ENCODE measurements at regions not wholly inside any gene's neighbourhood (a gene's known extent, or its start where the extent isn't known, plus 50 kb on each side); places are given as distances from the start of the nearest gene placed in this dataset.
"Not testable (repeated sequence)": the region's sequence is repeated elsewhere in the genome, so short reads cannot be mapped to it uniquely, and the experiment has no call there.

- ATAC-seq (no peak), DNase-seq (no peak)
- intact Hi-C loops (cut with DNase I, micrococcal nuclease), result no loop called here
These were observed 110.2 kb upstream of the LHX1 start for GRCh38 chr17:36827081-36827480.

DNA sequence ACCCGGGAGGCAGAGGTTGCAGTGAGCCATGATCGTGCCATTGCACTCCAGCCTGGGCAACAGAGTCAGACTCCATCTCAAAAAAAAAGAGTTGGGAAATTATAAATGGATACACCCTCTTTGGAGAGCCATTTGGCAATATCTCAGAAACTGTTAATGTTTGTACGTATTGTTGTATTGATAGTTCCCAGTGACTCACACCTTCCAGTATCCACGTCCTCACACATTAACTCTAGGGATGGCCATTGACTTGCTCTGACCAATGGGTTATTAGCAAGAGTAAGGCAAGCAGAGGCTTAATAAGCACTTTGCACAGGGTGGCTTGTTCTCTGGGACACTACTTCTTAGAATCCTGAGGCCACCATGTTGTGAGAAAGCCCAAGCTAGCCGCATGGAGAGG, 107.6 kb upstream of the LHX1 start:
- ATAC-seq (no peak), DNase-seq (no peak)
- intact Hi-C loops (cut with DNase I, micrococcal nuclease), result no loop called here

DNA sequence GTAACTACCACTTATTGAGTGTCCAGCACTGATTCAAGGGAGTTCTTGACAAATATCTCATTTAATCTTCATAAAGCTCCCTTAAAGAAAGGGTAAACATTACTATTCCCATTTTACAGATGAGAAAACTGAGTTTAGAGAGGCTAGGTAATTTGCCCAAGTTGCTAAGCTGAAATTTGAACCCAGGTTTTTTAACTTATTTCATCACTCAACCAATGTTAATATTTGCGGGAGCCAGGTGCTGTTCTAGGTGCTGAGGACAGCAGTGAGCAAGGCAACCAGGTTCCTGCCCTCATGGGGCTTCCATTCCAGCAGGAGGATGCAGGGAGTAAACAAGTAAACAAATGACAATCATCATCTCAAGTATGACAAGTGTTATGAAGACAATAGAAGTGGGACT, 104.0 kb upstream of the LHX1 start:
- no peak for DNase-seq
- intact Hi-C loops (cut with DNase I, micrococcal nuclease), result no loop called here
- ATAC-seq, result no peak

- ATAC-seq (no peak), DNase-seq (no peak)
- intact Hi-C loops (cut with DNase I, micrococcal nuclease), result no loop called here
These were observed 102.2 kb upstream of the LHX1 start for GRCh38 chr17:36835036-36835435.

GRCh38 chr17:36837195-36837938, 99.9 kb upstream of the LHX1 start:
- intact Hi-C loops (cut with DNase I, micrococcal nuclease), result no loop called here
- DNase-seq, result no peak
- ATAC-seq, result no peak

- no peak for ATAC-seq
- no peak for DNase-seq
- intact Hi-C loops (cut with DNase I, micrococcal nuclease), result no loop called here
These were observed 99.4 kb upstream of the LHX1 start for GRCh38 chr17:36837939-36838272.

DNA sequence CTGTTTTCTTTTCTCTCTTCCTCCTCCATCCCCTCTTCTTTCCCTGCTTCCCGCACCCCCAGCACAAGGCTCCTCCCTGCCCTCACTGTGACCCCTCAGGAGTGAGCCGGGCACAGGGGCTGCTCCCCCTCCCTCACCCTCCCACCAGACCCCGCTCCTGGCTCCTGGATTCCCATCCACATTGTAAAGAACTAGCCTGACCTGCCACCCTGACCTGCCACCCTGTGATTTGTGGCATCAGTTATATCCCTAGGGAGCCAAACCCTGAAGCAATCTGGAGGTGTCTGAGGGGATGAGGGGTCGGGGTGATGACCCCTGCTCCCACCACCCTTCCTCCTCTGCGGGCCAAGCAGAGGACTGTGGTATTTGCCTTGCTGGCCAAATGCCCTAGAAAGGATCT, 98.0 kb upstream of the LHX1 start:
- intact Hi-C loops (cut with DNase I, micrococcal nuclease), result no loop called here
- no peak for ATAC-seq
- DNase-seq, result no peak

DNA sequence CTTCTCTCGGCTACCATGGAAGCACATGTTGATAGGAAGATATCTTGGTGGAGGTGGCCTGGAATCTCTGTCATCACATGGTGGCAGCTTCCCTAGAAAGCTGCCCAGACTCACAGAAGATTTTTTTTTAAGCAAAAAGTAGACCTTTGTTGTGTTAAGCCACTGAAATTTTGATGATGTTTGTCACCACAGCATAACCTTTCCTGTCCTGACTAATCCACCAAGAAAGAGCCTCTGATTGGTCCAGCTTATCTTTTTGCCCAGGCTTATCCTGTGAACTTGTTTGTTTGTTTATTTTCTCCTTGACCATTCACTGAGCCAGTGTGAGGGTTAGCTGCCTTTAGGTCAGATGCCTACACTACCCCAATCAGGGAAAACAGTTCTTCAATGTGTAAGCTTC, 96.5 kb upstream of the LHX1 start:
- intact Hi-C loops (cut with DNase I, micrococcal nuclease), result no loop called here
- no peak for ATAC-seq
- no peak for DNase-seq

GRCh38 chr17:36842231-36842819, 95.0 kb upstream of the LHX1 start:
- intact Hi-C loops (cut with DNase I, micrococcal nuclease), result no loop called here
- ATAC-seq (no peak), DNase-seq (no peak)

DNA sequence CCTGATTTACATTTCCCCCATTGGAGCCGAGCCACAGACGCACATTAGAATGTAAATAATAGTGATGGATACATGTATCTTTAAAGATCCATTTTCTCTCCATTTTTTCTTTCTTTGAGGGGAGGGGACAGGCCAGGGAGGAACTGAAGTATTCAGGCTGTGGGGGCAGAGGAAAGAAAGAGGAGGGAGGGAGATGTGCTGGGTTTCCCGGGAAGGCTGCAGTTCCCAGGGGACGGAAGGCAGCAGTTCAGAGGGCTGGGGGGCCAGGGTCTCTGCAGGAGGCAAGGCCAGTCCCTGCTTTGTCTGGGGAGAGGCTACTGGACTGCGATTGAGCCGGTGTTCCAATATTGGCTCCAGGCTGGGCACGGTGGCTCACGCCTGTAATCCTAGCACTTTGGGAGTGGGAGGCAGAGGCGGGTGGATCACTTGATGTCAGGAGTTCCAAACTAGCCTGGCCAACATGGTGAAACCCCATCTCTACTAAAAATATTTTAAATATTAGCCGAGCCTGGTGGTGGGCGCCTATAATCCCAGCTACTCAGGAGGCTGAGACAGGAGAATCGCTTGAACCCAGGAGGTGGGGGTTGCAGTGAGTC, 94.2 kb upstream of the LHX1 start:
- ATAC-seq (no peak), DNase-seq (no peak)
- intact Hi-C loops (cut with DNase I, micrococcal nuclease), result no loop called here

GRCh38 chr17:36844013-36844412, 93.3 kb upstream of the LHX1 start:
- no peak for DNase-seq
- intact Hi-C loops (cut with DNase I, micrococcal nuclease), result no loop called here
- no peak for ATAC-seq

- ATAC-seq (no peak), DNase-seq (no peak)
- intact Hi-C loops (cut with DNase I, micrococcal nuclease), result no loop called here
These were observed 92.7 kb upstream of the LHX1 start for GRCh38 chr17:36844601-36845000.

- no peak for DNase-seq
- ATAC-seq, result no peak
- intact Hi-C loops (cut with DNase I, micrococcal nuclease), result no loop called here
These were observed 91.4 kb upstream of the LHX1 start for GRCh38 chr17:36845916-36846315.

GRCh38 chr17:36846410-36847292, 90.6 kb upstream of the LHX1 start:
- intact Hi-C loops (cut with DNase I, micrococcal nuclease), result no loop called here
- ATAC-seq (no peak), DNase-seq (no peak)

GRCh38 chr17:36848008-36848902, 89.0 kb upstream of the LHX1 start:
- intact Hi-C loops (cut with DNase I, micrococcal nuclease), result no loop called here
- DNase-seq (no peak), ATAC-seq (no peak)

GRCh38 chr17:36849020-36849419, 88.3 kb upstream of the LHX1 start:
- intact Hi-C loops (cut with DNase I, micrococcal nuclease); ATAC-seq; DNase-seq: not testable (repeated sequence)

DNA sequence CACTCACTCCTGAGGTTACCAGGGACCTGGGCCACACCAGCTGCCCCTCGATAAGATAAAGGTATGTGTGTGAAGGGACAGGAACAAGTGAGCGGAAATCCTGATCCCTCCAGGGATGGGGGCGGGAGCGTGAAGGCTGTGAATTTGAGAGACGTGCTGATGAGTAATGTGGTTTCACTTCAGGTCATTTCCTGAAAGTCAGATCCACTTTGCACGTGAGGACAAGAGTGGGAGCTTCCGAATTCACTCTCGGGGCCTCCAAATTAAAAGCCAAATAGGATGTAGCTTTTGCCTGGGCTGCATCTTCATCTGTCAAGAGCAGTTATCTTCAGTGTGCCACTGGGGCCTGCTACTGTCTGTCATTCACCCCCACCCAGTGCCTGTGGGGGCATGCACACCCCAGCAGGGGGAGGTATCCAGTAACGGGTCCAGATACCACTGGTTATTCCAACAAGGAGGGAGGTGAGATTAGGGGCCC, 87.4 kb upstream of the LHX1 start:
- no peak for ATAC-seq
- no peak for DNase-seq

DNA sequence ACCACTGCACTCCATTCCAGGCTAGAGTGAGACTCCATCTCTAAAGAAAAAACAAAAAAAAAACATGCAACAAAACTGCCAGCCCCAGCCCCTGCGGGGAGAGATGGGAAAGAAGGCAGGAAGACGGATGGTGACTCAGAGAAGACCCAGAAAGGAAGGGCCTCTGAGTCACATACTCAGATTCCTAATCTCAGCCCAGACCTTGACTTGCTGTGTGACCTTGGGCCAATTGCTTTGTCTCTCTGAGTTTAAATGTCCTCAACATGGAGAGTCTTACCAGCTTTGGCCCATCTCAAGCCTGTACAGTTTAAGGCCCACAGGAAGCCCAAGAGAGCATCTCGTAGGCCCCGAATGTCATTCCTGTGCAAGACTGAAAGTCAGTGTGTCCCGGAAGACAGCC, 86.5 kb upstream of the LHX1 start:
- no peak for ATAC-seq

More for the DNA sequence above, 87.4 kb upstream of the LHX1 start:
- intact Hi-C loops (cut with DNase I, micrococcal nuclease), result no loop called here

DNA sequence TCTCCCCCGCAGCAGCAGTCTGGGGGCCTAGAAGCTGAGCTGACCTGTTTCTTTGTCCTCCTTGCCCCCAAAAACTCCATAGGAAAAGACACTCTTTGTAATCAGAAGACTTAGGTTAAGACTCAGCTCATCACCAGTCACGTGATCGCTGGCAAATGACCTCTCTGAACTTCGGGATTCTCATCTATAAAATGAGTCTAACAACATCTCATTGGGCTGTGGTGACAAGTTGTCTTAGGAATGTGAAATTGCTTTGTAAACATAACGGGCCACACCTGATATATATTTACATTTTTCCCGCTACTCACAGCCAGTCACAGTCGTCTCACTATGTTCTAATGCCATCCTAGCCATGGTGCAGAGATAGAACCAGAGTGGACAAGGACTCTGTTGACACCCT, 86.0 kb upstream of the LHX1 start:
- ATAC-seq (peak; percentile 56), DNase-seq (no peak)
- intact Hi-C loops (cut with DNase I, micrococcal nuclease), result no loop called here

More for the DNA sequence above, 86.5 kb upstream of the LHX1 start:
- intact Hi-C loops (cut with DNase I, micrococcal nuclease), result no loop called here
- no peak for DNase-seq
